ENCODE measurements at regions not wholly inside any gene's neighbourhood (a gene's known extent, or its start where the extent isn't known, plus 50 kb on each side); places are given as distances from the start of the nearest gene placed in this dataset.

DNA sequence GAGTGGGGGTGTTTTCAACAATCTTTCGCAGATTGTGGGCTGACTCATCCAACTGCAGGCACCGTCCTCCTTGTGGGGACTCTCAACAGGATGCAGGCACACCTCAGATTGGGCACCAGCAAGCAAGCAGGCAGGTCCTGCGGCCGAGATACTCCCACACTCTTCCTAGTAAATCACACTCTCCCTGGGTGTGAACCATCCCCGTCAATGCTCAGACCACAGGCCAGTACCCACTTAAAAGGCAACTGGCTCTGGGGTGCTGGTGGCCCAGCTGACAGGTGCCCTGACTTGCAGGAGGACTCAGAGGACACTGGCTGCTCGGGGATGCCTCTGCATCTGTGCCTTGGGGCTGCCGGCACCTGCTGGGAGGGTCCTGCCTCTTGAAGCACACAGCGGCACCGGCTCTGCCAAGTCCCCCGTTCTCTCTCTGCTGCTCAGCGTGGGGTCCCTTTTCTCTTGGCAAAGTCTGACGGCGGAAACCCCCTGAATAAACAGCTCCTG is 282.5 kb downstream of the CTTN start:
- TF ChIP-seq, protein P1, sequence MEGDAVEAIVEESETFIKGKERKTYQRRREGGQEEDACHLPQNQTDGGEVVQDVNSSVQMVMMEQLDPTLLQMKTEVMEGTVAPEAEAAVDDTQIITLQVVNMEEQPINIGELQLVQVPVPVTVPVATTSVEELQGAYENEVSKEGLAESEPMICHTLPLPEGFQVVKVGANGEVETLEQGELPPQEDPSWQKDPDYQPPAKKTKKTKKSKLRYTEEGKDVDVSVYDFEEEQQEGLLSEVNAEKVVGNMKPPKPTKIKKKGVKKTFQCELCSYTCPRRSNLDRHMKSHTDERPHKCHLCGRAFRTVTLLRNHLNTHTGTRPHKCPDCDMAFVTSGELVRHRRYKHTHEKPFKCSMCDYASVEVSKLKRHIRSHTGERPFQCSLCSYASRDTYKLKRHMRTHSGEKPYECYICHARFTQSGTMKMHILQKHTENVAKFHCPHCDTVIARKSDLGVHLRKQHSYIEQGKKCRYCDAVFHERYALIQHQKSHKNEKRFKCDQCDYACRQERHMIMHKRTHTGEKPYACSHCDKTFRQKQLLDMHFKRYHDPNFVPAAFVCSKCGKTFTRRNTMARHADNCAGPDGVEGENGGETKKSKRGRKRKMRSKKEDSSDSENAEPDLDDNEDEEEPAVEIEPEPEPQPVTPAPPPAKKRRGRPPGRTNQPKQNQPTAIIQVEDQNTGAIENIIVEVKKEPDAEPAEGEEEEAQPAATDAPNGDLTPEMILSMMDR (IDR thresholded peaks at IDR 0.05): no peak
- no peak for TF ChIP-seq POLR2A (IDR thresholded peaks at IDR 0.05)
